H1 (cell line): ENCODE measurements at regions not wholly inside any gene's neighbourhood (a gene's known extent, or its start where the extent isn't known, plus 50 kb on each side); places are given as distances from the start of the nearest gene placed in this dataset.

ENCODE experiments used
- CTCF ChIA-PET: fragments of 300-600 bp; sonication (Branson Sonifier 250); formaldehyde crosslinking; loops from one replicate; lab custom pipeline; 2021; ENCODE audit not compliant: partially characterized antibody; lab: Charles Lee
- POLR2A ChIA-PET: fragments of 300-600 bp; sonication (Branson Sonifier 250); formaldehyde crosslinking; loops from one replicate; lab custom pipeline; 2021; ENCODE audit warnings: inconsistent platforms; ENCODE audit not compliant: partially characterized antibody; lab: Charles Lee
- DNase-seq, 2 experiments: peaks; one replicate each; pipeline versions ENCODE4 v3.0.0 to v3.0.0-alpha.2; 2010 to 2022; ENCODE audit warnings: low spot score in 2 of 2, low read depth in 1 of 2, mixed read lengths in 1 of 2
- FAIRE-seq: peaks from 2 replicates; lab custom pipeline; 2011; peaks lifted over from hg19 to GRCh38; lab: Jason Lieb, UNC
- H2AFZ ChIP-seq: 2 replicates; pipeline ENCODE4 v1.8.1; 2012; ENCODE audit warnings: low read length, inconsistent platforms
- H2AK5ac ChIP-seq: 2 replicates; pipeline ENCODE4 v1.6.1; 2013; ENCODE audit warnings: low read depth, low read length
- H2BK120ac ChIP-seq: replicated peaks from 2 replicates; pipeline ENCODE3; 2013; ENCODE audit warnings: low read depth, low read length, inconsistent platforms
- H2BK12ac ChIP-seq: 2 replicates; pipeline ENCODE4 v1.6.1; 2013; ENCODE audit warnings: low read depth, low read length
- H2BK15ac ChIP-seq: 2 replicates; pipeline ENCODE4 v1.6.1; 2013; ENCODE audit warnings: low read length
- H2BK20ac ChIP-seq: 2 replicates; pipeline ENCODE4 v1.6.1; 2013; ENCODE audit warnings: low read length
- H2BK5ac ChIP-seq: 2 replicates; pipeline ENCODE4 v1.6.1; 2013; ENCODE audit warnings: low read depth, low read length
- H3K14ac ChIP-seq: 2 replicates; pipeline ENCODE4 v1.6.1; 2013; ENCODE audit warnings: inconsistent platforms; ENCODE audit not compliant: insufficient read length
- H3K18ac ChIP-seq: 2 replicates; pipeline ENCODE4 v1.6.1; 2013; ENCODE audit warnings: low read length; ENCODE audit errors: extremely low read depth
- H3K23ac ChIP-seq: 2 replicates; pipeline ENCODE4 v1.6.1; 2013; ENCODE audit warnings: inconsistent platforms; ENCODE audit not compliant: insufficient read length
- H3K23me2 ChIP-seq: 2 replicates; pipeline ENCODE4 v1.6.1; 2013; ENCODE audit warnings: low read depth, low read length
- H3K27ac ChIP-seq: 2 replicates; pipeline ENCODE4 v1.6.1; 2011; ENCODE audit warnings: low read depth, low read length, inconsistent platforms
- H3K27me3 ChIP-seq, 4 experiments: replicated peaks in 1 of 4; 1 replicate in 1 of 4; 2 replicates in 3 of 4; pipeline versions ENCODE4 v1.6.1 to v1.8.1; 2011 to 2013; ENCODE audit warnings: low read length in 3 of 4, mild to moderate bottlenecking in 3 of 4, inconsistent platforms in 2 of 4, mixed read lengths in 2 of 4, moderate library complexity in 1 of 4; ENCODE audit not compliant: control insufficient read depth in 3 of 4, insufficient read depth in 3 of 4; ENCODE audit errors: extremely low read depth in 1 of 4
- H3K36me3 ChIP-seq, 4 experiments: 2 replicates each; pipeline versions ENCODE4 v1.6.1 to v1.8.1; 2011 to 2013; ENCODE audit warnings: mild to moderate bottlenecking in 4 of 4, low read length in 3 of 4, moderate library complexity in 2 of 4, control low read depth in 1 of 4, inconsistent platforms in 1 of 4; ENCODE audit not compliant: insufficient read depth in 4 of 4, control insufficient read depth in 2 of 4
- H3K4ac ChIP-seq: replicated peaks from 2 replicates; pipeline ENCODE3; 2013; ENCODE audit warnings: low read length, low read depth, mixed read lengths, inconsistent platforms; ENCODE audit not compliant: insufficient read length
- H3K4me1 ChIP-seq, 4 experiments: replicated peaks in 1 of 4; 1 replicate in 1 of 4; 2 replicates in 3 of 4; pipeline versions ENCODE4 v1.6.1 to v1.8.1; 2011 to 2013; ENCODE audit warnings: low read length in 3 of 4, inconsistent platforms in 2 of 4, mixed read lengths in 1 of 4; ENCODE audit not compliant: insufficient read depth in 4 of 4, control insufficient read depth in 3 of 4
- H3K4me2 ChIP-seq, 2 experiments: 2 replicates each; pipeline versions ENCODE4 v1.6.1 to v1.8.1; 2011 to 2013; ENCODE audit warnings: low read depth in 2 of 2, low read length in 2 of 2, control low read depth in 1 of 2, inconsistent platforms in 1 of 2, mild to moderate bottlenecking in 1 of 2; ENCODE audit not compliant: insufficient read depth in 1 of 2
- H3K4me3 ChIP-seq, 4 experiments: fragments of 200-600, 300-600 bp in 1 of 4; sonication (generic), shearing (Covaris generic), sonication (Bioruptor Twin) in 1 of 4; 2 replicates each; pipeline versions ENCODE4 v1.5.1 to v1.8.1; 2011 to 2016; ENCODE audit warnings: low read length in 4 of 4, low read depth in 3 of 4, control low read depth in 2 of 4, inconsistent platforms in 2 of 4, mild to moderate bottlenecking in 2 of 4, mixed read lengths in 1 of 4, moderate library complexity in 1 of 4; ENCODE audit not compliant: insufficient read depth in 2 of 4; ENCODE audit errors: extremely low read depth in 1 of 4
- H3K56ac ChIP-seq: replicated peaks from 2 replicates; pipeline ENCODE3; 2013; ENCODE audit warnings: low read depth, mild to moderate bottlenecking, mixed read lengths, low read length, inconsistent platforms; ENCODE audit not compliant: insufficient read length
- H3K79me1 ChIP-seq: 2 replicates; pipeline ENCODE4 v1.6.1; 2013; ENCODE audit warnings: low read depth, low read length, control low read depth
- H3K79me2 ChIP-seq, 2 experiments: 2 replicates each; pipeline versions ENCODE4 v1.6.1 to v1.8.1; 2012 to 2013; ENCODE audit warnings: low read length in 2 of 2, mild to moderate bottlenecking in 2 of 2, inconsistent platforms in 1 of 2; ENCODE audit not compliant: insufficient read depth in 2 of 2, control insufficient read depth in 1 of 2
- H3K9ac ChIP-seq, 4 experiments: replicated peaks in 1 of 4; 1 replicate in 1 of 4; 2 replicates in 3 of 4; pipeline versions ENCODE4 v1.6.1 to v1.8.1; 2011 to 2013; ENCODE audit warnings: low read depth in 3 of 4, low read length in 3 of 4, control low read depth in 2 of 4, mild to moderate bottlenecking in 2 of 4, moderate library complexity in 2 of 4, inconsistent platforms in 1 of 4; ENCODE audit errors: extremely low read depth in 1 of 4
- H3K9me3 ChIP-seq, 2 experiments: 2 replicates each; pipeline versions ENCODE4 v1.6.1 to v1.8.1; 2012 to 2013; ENCODE audit warnings: mild to moderate bottlenecking in 2 of 2, moderate library complexity in 2 of 2, control low read depth in 1 of 2, inconsistent platforms in 1 of 2, low read depth in 1 of 2, low read length in 1 of 2, mixed read lengths in 1 of 2; ENCODE audit not compliant: insufficient read depth in 2 of 2
- H4K20me1 ChIP-seq, 2 experiments: replicated peaks in 1 of 2; 2 replicates each; pipeline versions ENCODE3 to v1.8.1; 2011 to 2013; ENCODE audit warnings: inconsistent platforms in 2 of 2, low read length in 2 of 2, mild to moderate bottlenecking in 1 of 2; ENCODE audit not compliant: insufficient read depth in 2 of 2, control insufficient read depth in 1 of 2
- H4K5ac ChIP-seq: 2 replicates; pipeline ENCODE4 v1.6.1; 2013; ENCODE audit warnings: low read length, low read depth, mixed read lengths, inconsistent platforms; ENCODE audit not compliant: insufficient read length
- H4K8ac ChIP-seq: 2 replicates; pipeline ENCODE4 v1.8.0; 2013; ENCODE audit warnings: mild to moderate bottlenecking, moderate library complexity, low read length, inconsistent platforms; ENCODE audit not compliant: insufficient read depth; ENCODE audit errors: extremely low read depth
- H4K91ac ChIP-seq: replicated peaks from 2 replicates; pipeline ENCODE3; 2013; ENCODE audit warnings: low read length, mixed read lengths, inconsistent platforms; ENCODE audit not compliant: insufficient read length
- BACH1 ChIP-seq: IDR thresholded peaks from 2 replicates; pipeline ENCODE4 v1.6.1; 2012; ENCODE audit warnings: low read length, improper control_type of control experiment
- BRCA1 ChIP-seq: IDR thresholded peaks from 2 replicates; pipeline ENCODE4 v1.6.1; 2012; ENCODE audit warnings: low read depth, low read length, improper control_type of control experiment
- CEBPB ChIP-seq: IDR thresholded peaks from 2 replicates; pipeline ENCODE4 v1.6.1; 2012; ENCODE audit warnings: low read depth, low read length
- CHD2 ChIP-seq: IDR thresholded peaks from 2 replicates; pipeline ENCODE4 v1.6.1; 2012; ENCODE audit warnings: low read length, improper control_type of control experiment
- FOSL1 ChIP-seq: IDR thresholded peaks from 2 replicates; pipeline ENCODE4 v1.6.1; 2011; ENCODE audit warnings: mild to moderate bottlenecking, low read depth, low read length, moderate library complexity; ENCODE audit not compliant: insufficient read depth
- HDAC6 ChIP-seq: IDR thresholded peaks from one replicate; pipeline ENCODE4 v1.7.1; 2012; ENCODE audit warnings: low read depth, mild to moderate bottlenecking, inconsistent platforms, low read length, moderate library complexity
- JUND ChIP-seq: IDR thresholded peaks from 2 replicates; pipeline ENCODE4 v1.6.1; 2011; ENCODE audit warnings: mild to moderate bottlenecking, improper control_type of control experiment, low read length
- NRF1 ChIP-seq: IDR thresholded peaks from 2 replicates; pipeline ENCODE4 v1.6.1; 2011; ENCODE audit warnings: mild to moderate bottlenecking, low read depth, low read length, improper control_type of control experiment
- POLR2A ChIP-seq, 2 experiments: IDR thresholded peaks; 1 replicate in 1 of 2; 2 replicates in 1 of 2; pipeline ENCODE4 v1.6.1; 2011; ENCODE audit warnings: low read depth in 2 of 2, low read length in 2 of 2, mild to moderate bottlenecking in 2 of 2; ENCODE audit errors: control extremely low read depth in 1 of 2
- POLR2AphosphoS5 ChIP-seq: IDR thresholded peaks from 2 replicates; pipeline ENCODE4 v1.6.1; 2011; ENCODE audit warnings: low read depth, low read length
- SIRT6 ChIP-seq: IDR thresholded peaks from one replicate; pipeline ENCODE4 v1.7.1; 2012; ENCODE audit warnings: low read length, inconsistent platforms
- SP2 ChIP-seq: IDR thresholded peaks from 2 replicates; pipeline ENCODE4 v1.6.1; 2012; ENCODE audit warnings: mild to moderate bottlenecking, low read length, inconsistent platforms
- SP4 ChIP-seq: IDR thresholded peaks from 2 replicates; pipeline ENCODE4 v1.6.1; 2012; ENCODE audit warnings: low read length, inconsistent platforms
- TCF12 ChIP-seq: IDR thresholded peaks from 2 replicates; pipeline ENCODE4 v1.6.1; 2011; ENCODE audit warnings: low read depth, mild to moderate bottlenecking, low read length
- YY1 ChIP-seq: IDR thresholded peaks from 2 replicates; pipeline ENCODE4 v1.6.1; 2011; ENCODE audit warnings: low read depth, mild to moderate bottlenecking, low read length
- WGBS, 2 experiments: shearing (Covaris generic) in 1 of 2; methylation state at CpG; one replicate each; pipeline versions ENCODE4 v1.1.6 to v1.1.7; 2013 to 2015; ENCODE audit warnings: low lambda C conversion rate in 2 of 2, mixed read lengths in 2 of 2, inconsistent platforms in 1 of 2, low coverage in 1 of 2, missing lambda C conversion rate in 1 of 2; ENCODE audit not compliant: insufficient replicate concordance in 2 of 2, insufficient coverage in 1 of 2, insufficient read length in 1 of 2; ENCODE audit errors: extremely low coverage in 1 of 2, missing lambda C conversion rate in 1 of 2; 5-methylcytosine and 5-hydroxymethylcytosine counted together
- TF ChIP-seq, protein P1 (sequence below): IDR thresholded peaks from 2 replicates; pipeline ENCODE4 v1.6.1; 2011; ENCODE audit warnings: low read length, improper control_type of control experiment

DNA sequence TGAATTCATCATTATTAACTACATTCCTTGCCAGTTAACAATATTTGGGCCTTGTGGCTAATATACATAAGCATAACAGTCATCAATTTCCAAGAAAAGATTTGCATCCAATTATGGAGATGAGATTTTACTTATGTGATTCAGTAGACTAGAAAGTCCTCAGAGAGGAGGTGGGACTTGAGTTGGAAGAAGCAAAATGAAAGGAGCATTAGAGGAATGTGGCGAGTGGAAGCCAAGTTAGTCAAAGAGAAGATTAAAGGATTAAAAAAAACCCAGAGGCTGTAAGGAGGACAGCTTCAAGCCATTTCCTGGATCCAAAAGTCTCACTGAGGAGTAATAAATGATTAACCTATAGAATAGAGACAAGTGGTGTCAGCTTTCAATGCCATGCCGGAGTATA is 1099.4 kb upstream of the IGFBP7 start:
- no peak overlapping the region for H3K23ac ChIP-seq
- peaks cover 0 to 3% (median 0%) of the 10 kb centered on the region in 4 experiments; a peak in 1 of 7 replicates for H3K4me1 ChIP-seq
- H2BK20ac ChIP-seq, result no peak overlapping the region
- no peak overlapping the region for H3K27ac ChIP-seq
- FAIRE-seq, result no peak
- no peak overlapping the region for H4K5ac ChIP-seq
- no peak overlapping the region for H2BK15ac ChIP-seq
- TF ChIP-seq FOSL1, result no peak
- TF ChIP-seq CHD2, result no peak
- no peak for TF ChIP-seq BACH1
- TF ChIP-seq POLR2A (IDR thresholded peaks at IDR 0.05; ENCODE audit: control extremely low read depth in 1 of 2, low read depth in 2 of 2, low read length in 2 of 2), result no peak
- TF ChIP-seq BRCA1, result no peak
- TF ChIP-seq, protein P1, sequence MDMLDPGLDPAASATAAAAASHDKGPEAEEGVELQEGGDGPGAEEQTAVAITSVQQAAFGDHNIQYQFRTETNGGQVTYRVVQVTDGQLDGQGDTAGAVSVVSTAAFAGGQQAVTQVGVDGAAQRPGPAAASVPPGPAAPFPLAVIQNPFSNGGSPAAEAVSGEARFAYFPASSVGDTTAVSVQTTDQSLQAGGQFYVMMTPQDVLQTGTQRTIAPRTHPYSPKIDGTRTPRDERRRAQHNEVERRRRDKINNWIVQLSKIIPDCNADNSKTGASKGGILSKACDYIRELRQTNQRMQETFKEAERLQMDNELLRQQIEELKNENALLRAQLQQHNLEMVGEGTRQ, result no peak
- no peak for TF ChIP-seq POLR2AphosphoS5
- no peak for TF ChIP-seq HDAC6
- no peak for TF ChIP-seq SP2
- no peak for TF ChIP-seq NRF1
- TF ChIP-seq SIRT6, result no peak
- no peak for TF ChIP-seq JUND
- TF ChIP-seq YY1, result no peak
- TF ChIP-seq SP4, result no peak
- TF ChIP-seq CEBPB, result no peak
- TF ChIP-seq TCF12, result no peak
- H2AK5ac ChIP-seq, result no peak overlapping the region
- H3K9me3 ChIP-seq, result no peaks in the 10 kb centered on the region
- no peaks in the 10 kb centered on the region for H3K79me1 ChIP-seq
- no peaks in the 10 kb centered on the region for H3K27me3 ChIP-seq
- no peak overlapping the region for H3K56ac ChIP-seq
- no peaks in the 10 kb centered on the region for H3K23me2 ChIP-seq
- H2BK120ac ChIP-seq, result no peak overlapping the region
- no peak overlapping the region for H2BK5ac ChIP-seq
- POLR2A ChIA-PET, result no interaction called here
- H3K14ac ChIP-seq, result no peak overlapping the region
- no peak overlapping the region for H3K4ac ChIP-seq
- no peak overlapping the region for H3K4me2 ChIP-seq
- H3K9ac ChIP-seq, result no peak overlapping the region
- H3K4me3 ChIP-seq, result no peak overlapping the region
- H4K91ac ChIP-seq, result no peak overlapping the region
- H2BK12ac ChIP-seq, result no peak overlapping the region
- H2AFZ ChIP-seq, result no peak overlapping the region
- WGBS, 2 experiments, result 97% methylated on average over 2 of the region's 2 CpGs; no CpG with 5 or more reads in 1 of the 2 experiments
- H4K20me1 ChIP-seq, result no peaks in the 10 kb centered on the region
- H3K18ac ChIP-seq, result no peak overlapping the region
- CTCF ChIA-PET, result no interaction called here
- DNase-seq, result no peak
- H3K79me2 ChIP-seq, result no peaks in the 10 kb centered on the region
- H4K8ac ChIP-seq, result no peak overlapping the region
- H3K36me3 ChIP-seq, result no peaks in the 10 kb centered on the region
